Activated T-helper 1 cell treated with anti-CD3 and anti-CD28 coated beads, Interleukin-2, amount 50 U/mL, for 16 hours (primary cell): ENCODE measurements at regions not wholly inside any gene's neighbourhood (a gene's known extent, or its start where the extent isn't known, plus 50 kb on each side); places are given as distances from the start of the nearest gene placed in this dataset.

Experiments
- DNase-seq, 2 donors: peaks; one replicate each; pipeline ENCODE4 v3.0.0-alpha.2; 2020; ENCODE audit warnings: low read depth in 1 of 2, low spot score in 1 of 2

DNA sequence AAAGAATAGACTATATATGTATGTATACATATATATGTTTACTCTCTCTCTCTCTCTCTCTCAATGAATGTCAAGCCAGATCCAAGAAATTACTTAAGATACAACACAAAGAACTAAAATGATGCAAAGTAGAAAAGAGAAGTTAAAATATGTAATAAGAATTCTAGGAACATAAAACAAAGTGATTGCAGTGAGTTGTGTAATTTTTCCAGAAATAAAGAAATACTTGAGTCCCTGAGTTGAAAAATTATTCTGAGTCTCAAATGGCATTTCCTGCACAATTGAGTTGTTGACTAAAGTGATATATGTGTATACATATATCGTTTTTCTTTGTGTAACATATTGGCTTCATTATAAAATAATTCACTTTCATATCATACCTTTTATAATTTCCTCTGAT is 262.4 kb downstream of the INSIG2 start:
- DNase-seq, result no peak

DNA sequence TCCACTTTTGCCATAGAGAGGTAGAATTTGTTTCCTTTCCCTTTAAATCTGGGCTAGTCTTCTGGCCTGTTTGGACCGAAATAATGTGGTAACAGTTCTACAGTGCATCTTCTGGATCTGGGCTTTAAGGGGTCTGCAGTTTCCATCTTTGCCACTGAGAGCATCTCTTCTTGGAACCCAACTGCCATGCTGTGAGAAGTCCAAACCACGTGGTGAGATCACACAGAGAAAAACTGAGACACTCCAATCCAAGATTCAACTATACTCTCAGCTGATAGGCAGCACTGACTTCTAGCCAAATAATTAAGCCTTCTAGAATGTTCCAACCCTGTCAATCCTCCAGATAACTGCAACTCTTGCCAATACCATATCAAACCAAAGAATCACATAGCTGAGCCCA is 261.1 kb downstream of the INSIG2 start:
- no peak for DNase-seq

DNA sequence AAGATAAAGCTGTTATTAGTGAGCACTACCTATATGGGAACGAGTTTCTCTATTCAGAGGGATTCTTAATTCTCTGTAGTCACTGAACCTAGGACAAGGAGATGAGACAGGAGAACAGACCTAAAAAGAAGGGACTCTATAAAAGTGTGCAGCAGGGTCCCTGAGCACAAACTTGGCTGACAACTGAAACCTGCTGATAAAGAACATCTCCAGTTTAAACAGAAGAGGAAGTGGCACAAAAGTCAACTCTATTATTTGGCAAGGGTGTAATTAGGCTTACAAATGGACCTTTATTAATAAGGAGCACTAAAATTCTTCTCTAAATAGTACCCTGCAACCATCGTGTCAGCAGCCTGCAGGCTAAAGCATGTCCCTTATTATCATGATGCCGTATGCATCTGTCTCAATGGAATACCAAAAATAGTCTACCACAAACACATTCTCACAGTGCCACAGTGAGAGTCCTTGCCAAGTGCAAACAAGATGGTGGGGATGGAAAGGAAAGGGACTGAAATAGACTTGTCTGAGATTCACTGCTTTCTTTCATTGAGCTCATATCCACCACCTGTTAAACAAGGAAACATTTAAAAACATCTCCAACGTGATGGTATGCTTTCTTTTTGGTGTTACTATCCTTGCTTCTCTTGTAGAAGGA is 260.2 kb downstream of the INSIG2 start:
- DNase-seq, result no peak

DNA sequence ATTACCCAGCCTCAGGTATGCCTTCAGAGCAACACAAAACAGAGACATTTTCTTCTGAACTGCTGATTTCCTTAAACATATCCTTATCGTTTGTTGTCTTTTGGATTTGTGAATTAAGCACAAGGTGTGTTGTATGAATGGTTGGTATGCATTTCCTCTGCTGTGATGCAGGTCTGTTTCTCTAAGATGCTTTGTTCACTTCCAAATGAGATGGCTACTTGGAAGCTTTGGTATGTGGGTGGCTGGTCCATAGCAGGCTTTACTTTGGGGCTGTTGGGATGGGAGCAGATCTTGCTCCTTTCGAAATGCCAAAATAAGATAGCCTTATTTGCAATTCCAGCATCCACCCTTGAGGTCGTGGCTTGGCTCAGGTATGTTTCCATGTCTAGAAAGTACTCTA is 257.2 kb downstream of the INSIG2 start:
- no peak for DNase-seq

DNA sequence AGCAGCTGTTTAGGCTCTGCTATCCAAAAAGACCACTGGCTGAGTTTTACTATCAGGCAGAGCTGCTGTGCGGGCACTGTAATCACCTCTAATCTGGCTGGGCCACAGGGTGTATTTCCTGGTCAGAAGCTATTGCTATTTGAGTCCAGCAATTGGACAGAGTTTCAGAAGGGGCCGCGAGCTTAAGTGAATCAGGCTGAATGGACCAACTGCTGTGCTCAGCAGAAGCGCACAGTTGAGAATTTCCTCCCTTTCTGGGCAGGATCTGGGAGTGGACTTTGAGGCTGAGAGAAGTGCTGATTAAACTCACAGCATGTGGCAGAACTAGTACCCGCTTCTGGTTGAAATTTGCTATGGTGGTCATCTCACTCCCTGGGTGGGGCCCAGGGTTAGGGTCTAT is 251.8 kb downstream of the INSIG2 start:
- no peak for DNase-seq

DNA sequence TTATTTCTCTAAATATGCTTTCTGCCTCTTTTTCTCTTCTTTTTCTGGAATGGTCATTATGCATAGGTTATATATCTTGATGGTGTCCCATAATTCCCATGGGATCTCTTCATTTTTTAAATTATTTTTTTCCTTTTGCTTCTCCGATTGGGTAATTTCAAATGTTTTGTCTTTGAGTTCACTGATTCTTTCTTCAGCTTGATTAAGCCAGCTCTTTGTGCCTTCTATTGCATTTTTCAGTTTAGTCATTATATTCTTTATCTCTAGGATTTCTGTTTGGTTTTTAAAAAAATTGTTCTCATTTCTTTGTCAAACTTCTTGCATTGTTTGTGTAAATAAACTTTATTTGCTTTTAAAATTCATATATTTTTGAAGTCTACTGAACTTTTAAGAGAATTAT is 251.1 kb downstream of the INSIG2 start:
- DNase-seq, result no peak

DNA sequence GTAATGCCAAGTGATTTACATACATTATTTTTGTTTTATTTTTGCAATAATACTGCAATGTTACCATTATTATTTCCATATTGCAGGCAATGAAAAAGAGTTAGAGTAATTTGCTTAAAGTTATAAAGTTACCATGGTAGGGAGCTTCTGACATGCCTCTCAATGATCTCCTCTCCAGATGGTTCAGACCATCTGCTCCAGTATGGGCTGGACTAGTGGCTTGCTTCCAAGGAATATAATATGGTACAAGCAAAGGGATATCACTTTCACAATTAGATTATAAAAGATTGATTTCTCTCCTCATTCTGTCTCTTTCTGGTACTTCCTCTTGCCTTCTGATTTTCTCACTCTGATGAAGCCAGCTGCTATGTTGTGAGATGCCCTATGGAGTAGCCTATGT is 245.4 kb downstream of the INSIG2 start:
- DNase-seq, result no peak

DNA sequence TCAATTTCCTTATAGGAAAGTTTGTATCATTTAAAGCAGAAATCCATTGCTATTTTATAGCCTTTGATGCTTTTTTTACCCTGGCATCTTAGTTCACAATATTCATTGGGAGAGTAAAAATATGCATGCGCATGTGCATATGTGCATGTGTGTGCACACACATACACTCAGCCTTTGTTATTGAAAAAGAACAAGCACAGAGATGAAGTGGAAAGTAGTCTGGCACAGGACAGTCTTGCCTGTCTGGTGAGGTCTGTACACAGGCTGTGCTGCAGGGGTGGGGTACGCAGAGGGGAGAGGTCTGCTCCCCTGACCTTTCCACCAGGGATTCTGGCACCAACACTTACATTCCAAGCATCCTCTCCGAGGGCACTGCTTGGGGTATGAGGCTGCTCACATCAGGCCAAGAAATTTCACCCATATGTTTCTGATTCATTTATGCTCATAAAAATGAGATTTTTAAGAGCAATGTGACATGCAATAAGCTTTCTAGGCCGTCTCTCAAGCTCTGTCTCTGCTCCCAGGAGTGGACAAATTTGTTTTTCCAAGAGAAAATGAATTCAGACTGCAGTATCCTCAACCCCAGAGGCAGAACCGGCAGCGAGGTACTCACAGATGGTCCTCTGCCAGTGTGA is 237.2 kb downstream of the INSIG2 start:
- no peak for DNase-seq

DNA sequence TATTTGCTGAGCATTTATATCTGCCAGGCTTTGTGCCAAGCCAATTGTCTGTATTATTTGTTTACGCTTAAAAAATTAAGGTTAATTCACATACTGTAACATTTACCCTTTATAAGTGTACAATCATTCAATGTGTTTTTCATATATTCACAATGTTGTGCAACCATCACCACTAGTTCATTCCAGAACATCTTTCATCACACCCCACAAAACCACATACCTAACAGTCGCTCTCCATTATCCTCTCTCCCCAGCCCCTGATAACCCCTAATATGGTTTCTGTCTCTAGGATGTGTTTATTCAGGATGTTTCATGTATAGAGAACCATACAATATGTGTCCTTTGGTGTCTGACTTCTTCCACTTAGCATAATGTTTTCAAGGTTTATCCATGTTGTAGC is 234.1 kb downstream of the INSIG2 start:
- no peak for DNase-seq

DNA sequence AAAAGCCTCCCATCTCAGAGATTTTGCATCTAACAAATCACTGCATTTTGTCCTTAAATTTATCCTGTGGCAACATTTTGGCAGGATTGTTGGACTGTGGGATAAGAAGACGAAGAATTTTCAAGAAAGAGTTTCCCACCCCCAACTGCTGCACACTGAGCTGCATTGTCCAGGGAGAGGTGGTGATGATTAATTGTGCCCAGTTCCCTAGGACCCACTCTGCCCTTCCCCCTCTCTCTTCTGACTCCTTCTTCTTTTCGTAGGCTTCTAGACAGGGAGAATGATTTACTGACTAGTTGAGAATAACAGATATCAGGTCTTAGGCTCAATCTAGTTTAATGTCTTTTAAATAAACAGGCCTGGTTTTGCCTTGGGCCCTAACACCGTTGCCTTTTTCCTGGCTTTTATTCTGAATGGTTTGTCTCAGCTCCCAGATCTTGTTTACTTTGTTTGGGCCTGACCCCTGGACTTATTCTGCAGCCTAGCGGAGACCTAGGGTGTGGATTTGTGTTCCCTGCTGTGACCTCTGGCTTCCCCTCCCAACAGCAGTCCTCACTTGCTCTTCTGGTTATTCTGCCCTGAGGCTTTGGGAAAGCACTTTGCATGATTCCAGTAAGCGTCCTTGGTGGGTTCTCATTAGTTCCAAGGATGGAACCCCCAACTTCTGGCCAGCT is 233.3 kb downstream of the INSIG2 start:
- DNase-seq, result no peak

DNA sequence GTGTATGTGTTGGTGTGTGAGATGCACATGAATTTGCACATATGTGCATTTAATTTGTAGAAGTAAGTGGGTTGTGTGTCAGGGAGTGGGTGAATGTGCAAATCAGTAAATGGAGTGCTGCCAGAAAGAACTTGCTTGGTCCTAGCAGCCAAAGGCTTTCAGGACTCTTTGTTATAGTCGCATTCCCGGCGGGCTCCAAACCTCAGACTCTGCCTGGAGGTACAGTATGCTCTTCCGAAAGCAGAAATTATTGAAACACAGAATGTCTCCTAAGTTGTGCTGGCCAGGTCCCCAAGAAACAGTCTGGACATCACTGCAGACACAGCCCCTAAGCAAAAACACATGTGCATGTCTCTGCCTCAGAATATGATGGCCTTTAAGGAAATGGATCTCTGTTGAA is 232.4 kb downstream of the INSIG2 start:
- no peak for DNase-seq

DNA sequence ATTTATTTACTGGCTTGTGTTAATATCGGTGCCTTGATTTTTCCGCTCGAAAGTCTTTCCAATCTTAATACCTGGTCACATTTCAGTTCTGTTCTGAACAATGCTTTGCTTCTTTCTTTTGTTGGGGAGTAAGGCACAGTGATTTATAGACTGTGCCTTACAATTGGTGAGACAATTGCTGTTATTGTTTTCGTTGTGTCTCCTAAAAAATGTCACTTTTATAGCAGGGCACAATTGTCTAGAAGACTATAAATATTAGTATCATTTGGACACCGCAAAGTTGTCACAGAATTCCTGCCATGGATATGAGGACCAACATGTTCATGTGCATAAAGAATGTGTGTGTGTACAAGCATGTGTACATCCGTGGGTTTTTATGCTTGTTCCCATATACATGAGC is 231.9 kb downstream of the INSIG2 start:
- DNase-seq, result no peak

DNA sequence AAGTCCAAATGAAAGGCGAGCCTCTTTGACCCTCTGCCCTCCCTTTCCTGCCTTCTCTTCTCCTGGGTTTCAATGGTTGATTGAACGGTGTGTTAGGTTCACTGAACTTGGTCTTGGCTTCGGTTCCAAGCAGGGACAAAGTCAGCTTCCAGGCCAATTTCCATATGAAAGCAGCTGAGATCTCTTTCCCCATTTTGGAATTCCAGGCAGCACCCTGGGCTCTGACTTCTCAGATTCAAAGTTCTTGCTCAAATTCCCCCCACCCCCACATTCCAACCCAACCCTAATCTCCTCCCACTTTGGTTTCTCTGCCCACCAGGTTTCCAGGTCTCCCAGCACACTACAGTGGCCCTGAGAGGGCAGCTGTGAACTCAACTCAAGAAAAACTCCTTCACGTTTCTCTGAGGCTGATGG is 231.0 kb downstream of the INSIG2 start:
- no peak for DNase-seq

DNA sequence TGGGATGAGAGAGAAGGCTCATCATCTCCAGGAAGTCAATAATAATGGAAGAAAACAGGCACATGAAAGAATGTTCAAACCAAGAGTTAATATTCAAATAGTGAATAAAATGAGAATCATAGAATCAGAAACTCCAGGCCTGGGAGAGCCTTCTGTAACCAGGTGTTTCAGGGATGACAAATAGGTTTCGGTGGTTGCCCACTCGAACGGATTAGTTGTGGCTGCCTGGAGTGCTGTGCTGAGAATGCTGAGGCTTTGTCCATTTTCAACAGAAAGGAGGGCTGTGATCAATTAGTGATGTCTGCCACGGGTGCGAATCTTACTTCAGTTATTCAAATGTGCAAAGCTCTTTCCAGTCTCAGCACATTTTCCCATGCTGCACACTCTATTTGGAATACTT is 227.3 kb downstream of the INSIG2 start:
- DNase-seq, result no peak

DNA sequence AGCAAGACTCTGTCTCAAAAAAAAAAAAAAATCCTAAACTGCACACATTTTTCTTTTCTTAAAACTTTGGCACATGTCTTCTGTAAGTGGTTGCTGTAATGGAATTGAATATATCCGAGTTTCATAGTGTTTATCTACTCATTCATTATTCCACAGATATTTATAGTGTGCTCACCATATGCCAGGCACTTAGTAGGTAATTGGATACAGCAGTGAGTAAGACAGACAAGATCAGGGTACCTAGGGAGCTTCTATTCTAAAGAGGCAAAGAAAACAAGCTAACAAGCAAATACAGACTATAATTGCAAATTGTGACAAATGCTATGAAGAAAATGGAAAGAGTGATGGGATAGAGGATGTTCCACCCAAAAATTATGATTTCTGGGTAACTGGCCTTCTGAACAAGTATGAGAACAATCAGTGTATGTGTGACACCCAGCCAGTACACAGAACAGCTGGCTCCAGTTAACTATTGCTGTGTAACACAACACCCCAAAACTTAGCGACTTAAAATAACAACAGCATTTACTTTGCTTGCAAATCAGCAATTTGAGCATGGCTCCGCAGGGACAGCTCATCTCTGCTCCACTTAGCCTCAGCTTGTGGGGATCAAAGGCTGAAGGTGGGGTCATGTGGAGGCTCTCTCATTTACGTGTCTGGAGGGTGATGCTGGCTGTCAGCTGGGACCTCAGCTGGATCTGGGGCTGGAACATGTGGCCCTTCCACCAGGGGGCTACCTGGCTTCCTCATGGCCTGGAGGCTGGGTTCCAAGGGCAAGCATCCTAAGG is 224.9 kb downstream of the INSIG2 start:
- no peak for DNase-seq

DNA sequence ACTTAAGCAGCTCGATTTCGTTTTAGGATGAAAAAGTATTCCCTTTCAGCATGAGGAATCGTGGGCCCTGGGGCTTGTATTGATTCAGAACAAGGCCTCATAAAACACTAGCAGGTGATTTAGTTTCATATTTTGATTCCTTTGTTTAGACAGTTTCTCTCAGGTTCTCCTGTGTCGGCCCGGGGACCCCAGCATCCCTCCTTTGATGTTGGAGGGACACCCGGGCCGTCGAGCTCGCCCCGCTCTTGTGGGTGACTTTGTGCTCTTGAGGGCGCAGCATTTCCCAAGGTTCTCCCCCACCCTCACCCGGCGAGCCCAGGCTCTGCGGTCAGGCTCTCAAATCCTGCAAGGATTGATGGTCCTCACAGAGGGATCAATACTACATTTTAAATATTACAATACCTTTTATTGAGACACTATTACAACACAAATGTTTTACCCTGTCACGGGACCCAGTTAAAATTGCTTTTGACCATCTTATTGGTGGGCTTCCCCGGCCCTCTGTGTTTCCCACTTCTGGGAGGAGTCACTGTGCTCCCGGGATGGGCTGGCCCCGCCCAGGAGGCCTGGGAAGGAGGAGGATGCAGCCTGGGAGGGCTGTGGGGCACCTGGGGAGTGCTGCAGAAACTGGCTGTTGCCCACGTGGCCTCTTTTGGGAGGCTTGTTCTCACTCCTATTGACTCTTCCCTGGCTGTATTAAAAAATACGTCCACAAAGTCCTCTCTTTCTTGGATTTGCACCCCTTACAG is 222.6 kb downstream of the INSIG2 start:
- DNase-seq, result no peak

DNA sequence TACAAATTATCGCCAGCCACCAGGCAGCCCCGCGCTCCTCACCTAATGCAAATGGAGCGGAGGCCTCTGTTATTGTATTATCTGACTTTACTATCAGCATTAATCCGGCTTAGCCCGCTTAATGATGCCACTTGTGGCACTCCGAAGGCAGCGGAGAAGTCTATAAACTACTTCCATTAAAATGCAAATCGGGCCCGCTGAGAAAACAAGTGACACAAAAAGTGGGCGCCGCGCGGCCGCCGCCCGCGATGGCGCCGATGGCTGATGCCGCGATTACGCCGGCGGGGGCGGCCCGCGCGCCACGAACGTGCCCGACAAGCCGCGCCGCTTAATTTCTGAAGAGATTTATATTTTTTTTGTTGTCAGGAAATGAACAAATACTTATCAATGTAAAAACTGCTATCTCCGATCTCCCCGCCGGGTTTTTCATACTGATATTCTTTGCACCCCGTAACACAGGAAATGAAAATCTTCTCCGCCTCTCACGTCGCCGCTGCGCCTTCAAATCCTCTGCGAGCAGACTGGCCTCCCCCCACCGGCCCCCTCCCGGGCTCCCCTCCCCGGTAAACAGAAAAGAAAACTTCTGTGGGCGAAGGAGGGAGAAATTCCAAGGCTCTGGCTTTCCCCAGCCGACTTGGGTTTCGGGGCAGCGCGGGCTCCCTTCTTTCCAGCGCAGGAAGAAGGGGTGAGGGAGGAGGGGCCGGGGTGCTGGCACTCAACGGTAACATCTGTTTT is 221.8 kb downstream of the INSIG2 start:
- peak; percentile 16 to 22 for DNase-seq

DNA sequence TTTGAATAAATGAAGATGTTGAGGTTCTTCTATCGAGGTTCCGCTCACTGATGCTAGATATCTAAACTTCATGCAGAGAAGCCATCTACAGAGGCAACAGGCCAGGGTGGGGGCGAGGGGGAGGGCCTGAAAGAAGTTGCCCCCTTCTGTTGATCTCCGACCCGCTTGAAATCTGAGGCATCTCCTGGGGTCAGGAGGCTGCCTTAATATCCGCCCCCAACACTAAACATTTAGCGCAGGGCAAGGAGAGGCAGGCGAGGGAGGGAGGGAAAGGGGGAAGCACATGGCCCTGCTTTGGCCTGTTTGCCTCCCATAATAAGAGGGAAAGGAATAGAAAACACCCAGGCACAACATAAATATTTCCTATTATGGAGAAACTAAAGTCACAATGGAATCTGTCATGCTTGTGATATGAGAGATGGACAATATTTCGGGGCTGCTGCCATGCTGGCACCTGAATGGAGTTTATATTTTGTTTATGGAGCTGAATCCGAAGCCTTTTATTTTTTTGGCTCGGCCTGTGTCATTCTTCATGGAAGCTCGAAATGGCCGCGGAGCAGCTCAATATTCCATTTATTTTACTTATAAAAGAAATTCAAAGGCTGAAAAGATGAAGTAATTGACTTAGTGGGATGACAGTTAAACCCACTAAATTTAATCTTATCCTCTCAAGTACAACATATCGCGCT is 221.1 kb downstream of the INSIG2 start:
- no peak for DNase-seq

DNA sequence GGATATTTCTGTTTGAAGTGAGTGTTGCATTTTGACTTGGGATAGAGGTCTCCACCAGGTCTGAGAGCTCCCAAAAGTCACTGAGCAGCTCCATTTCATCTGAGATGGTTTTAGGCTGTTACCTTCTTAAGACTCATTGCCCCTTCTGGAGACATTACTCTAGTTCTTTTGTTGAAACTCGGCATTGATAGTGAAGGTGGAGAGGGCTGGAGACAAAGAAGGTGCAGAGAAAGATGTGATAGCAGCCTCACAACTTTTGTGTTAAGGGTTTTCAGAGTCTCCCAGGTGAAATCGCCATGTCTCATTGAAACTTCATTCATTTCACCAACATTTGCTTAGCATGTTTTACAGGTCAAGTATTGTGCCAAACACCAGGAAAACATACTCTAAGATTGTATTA is 219.6 kb downstream of the INSIG2 start:
- no peak for DNase-seq

DNA sequence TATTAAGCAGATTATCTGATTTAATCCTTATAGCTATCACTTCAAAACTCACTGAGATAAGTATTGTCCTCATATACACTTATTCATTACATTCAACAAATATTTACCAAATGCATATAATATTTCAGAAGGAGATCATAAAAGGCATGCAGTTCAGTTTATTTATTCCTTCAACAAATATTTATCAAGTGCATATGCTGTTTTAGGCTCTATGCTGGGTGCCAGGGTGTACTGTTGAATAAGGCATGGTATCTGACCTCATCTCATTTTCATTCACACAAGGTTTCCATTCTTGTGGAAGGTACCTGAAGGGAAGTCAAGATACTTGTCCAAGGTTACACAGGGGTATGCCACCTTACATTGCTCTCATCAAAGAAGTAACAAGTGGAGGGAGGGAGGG is 213.0 kb downstream of the INSIG2 start:
- no peak for DNase-seq
